H9 (cell line): ENCODE measurements at regions not wholly inside any gene's neighbourhood (a gene's known extent, or its start where the extent isn't known, plus 50 kb on each side); places are given as distances from the start of the nearest gene placed in this dataset.

Experiments
- DNase-seq: peaks from one replicate; pipeline ENCODE4 v3.0.0-alpha.2; 2017
- H2AFZ ChIP-seq: one replicate; pipeline ENCODE4 v1.6.1; 2013; ENCODE audit warnings: mild to moderate bottlenecking, low read length, control low read depth, moderate library complexity
- H2AK5ac ChIP-seq: 2 replicates; pipeline ENCODE4 v1.6.1; 2013; ENCODE audit warnings: low read length, control low read depth, mixed read lengths; ENCODE audit not compliant: insufficient read length
- H2BK120ac ChIP-seq: one replicate; pipeline ENCODE4 v1.6.1; 2013; ENCODE audit warnings: low read depth, mild to moderate bottlenecking, low read length, control low read depth, inconsistent platforms; ENCODE audit not compliant: poor library complexity, severe bottlenecking
- H2BK12ac ChIP-seq: 2 replicates; pipeline ENCODE4 v1.6.1; 2013; ENCODE audit warnings: low read length, control low read depth, mixed read lengths, low read depth; ENCODE audit not compliant: insufficient read length
- H2BK15ac ChIP-seq: 2 replicates; pipeline ENCODE4 v1.6.1; 2013; ENCODE audit warnings: low read depth, low read length, control low read depth
- H2BK20ac ChIP-seq: one replicate; pipeline ENCODE4 v1.6.1; 2013; ENCODE audit warnings: low read depth, mild to moderate bottlenecking, low read length, control low read depth, inconsistent platforms; ENCODE audit not compliant: poor library complexity, severe bottlenecking
- H2BK5ac ChIP-seq: 2 replicates; pipeline ENCODE4 v1.6.1; 2013; ENCODE audit warnings: low read length, control low read depth, mixed read lengths; ENCODE audit not compliant: insufficient read length
- H3K14ac ChIP-seq: 2 replicates; pipeline ENCODE4 v1.6.1; 2013; ENCODE audit warnings: low read length, control low read depth; ENCODE audit not compliant: insufficient read depth
- H3K18ac ChIP-seq: 2 replicates; pipeline ENCODE4 v1.6.1; 2013; ENCODE audit warnings: low read depth, mild to moderate bottlenecking, mixed read lengths, low read length, control low read depth; ENCODE audit not compliant: insufficient read length
- H3K23ac ChIP-seq: 2 replicates; pipeline ENCODE4 v1.6.1; 2013; ENCODE audit warnings: low read length, control low read depth, mixed read lengths, low read depth; ENCODE audit not compliant: insufficient read length
- H3K23me2 ChIP-seq: 2 replicates; pipeline ENCODE4 v1.6.1; 2013; ENCODE audit warnings: low read depth, mild to moderate bottlenecking, mixed read lengths, low read length, control low read depth; ENCODE audit not compliant: insufficient read length, poor library complexity, severe bottlenecking
- H3K27ac ChIP-seq: 2 replicates; pipeline ENCODE4 v1.5.1; 2013; ENCODE audit warnings: low read length, control low read depth, mixed read lengths, low read depth; ENCODE audit not compliant: insufficient read length
- H3K27me3 ChIP-seq: 2 replicates; pipeline ENCODE4 v1.6.1; 2013; ENCODE audit warnings: low read length, control low read depth, inconsistent platforms; ENCODE audit not compliant: insufficient read depth
- H3K4ac ChIP-seq: 2 replicates; pipeline ENCODE4 v1.6.1; 2013; ENCODE audit warnings: low read depth, mild to moderate bottlenecking, control low read depth, inconsistent platforms, low read length, moderate library complexity
- H3K4me1 ChIP-seq: 2 replicates; pipeline ENCODE4 v1.6.1; 2013; ENCODE audit warnings: low read length, control low read depth, inconsistent platforms; ENCODE audit not compliant: insufficient read depth
- H3K4me2 ChIP-seq: 2 replicates; pipeline ENCODE4 v1.6.1; 2013; ENCODE audit warnings: low read length, control low read depth, mixed read lengths; ENCODE audit not compliant: insufficient read length, insufficient read depth
- H3K56ac ChIP-seq: 2 replicates; pipeline ENCODE4 v1.6.1; 2013; ENCODE audit warnings: low read depth, mild to moderate bottlenecking, mixed read lengths, low read length, control low read depth; ENCODE audit not compliant: insufficient read length
- H3K79me1 ChIP-seq: 2 replicates; pipeline ENCODE4 v1.6.1; 2013; ENCODE audit warnings: low read depth, mild to moderate bottlenecking, moderate library complexity, low read length, control low read depth, inconsistent platforms; ENCODE audit not compliant: insufficient read depth, poor library complexity, severe bottlenecking
- H3K79me2 ChIP-seq: 2 replicates; pipeline ENCODE4 v1.6.1; 2013; ENCODE audit warnings: low read length, control low read depth, inconsistent platforms; ENCODE audit not compliant: insufficient read depth
- H3K9ac ChIP-seq: 2 replicates; pipeline ENCODE4 v1.6.1; 2013; ENCODE audit warnings: low read length, control low read depth, mixed read lengths; ENCODE audit not compliant: insufficient read length; ENCODE audit errors: extremely low read depth
- H3K9me3 ChIP-seq: one replicate; pipeline ENCODE4 v1.6.1; 2013; ENCODE audit warnings: low read depth, low read length, inconsistent platforms; ENCODE audit not compliant: control insufficient read depth
- H3T11ph ChIP-seq: one replicate; pipeline ENCODE4 v1.6.1; 2013; ENCODE audit warnings: mild to moderate bottlenecking, low read length, control low read depth, inconsistent platforms
- H4K20me1 ChIP-seq: one replicate; pipeline ENCODE4 v1.6.1; 2013; ENCODE audit not compliant: control insufficient read depth, insufficient read length, insufficient read depth
- H4K5ac ChIP-seq: 2 replicates; pipeline ENCODE4 v1.6.1; 2013; ENCODE audit warnings: low read depth, mild to moderate bottlenecking, mixed read lengths, low read length, control low read depth; ENCODE audit not compliant: insufficient read length
- H4K8ac ChIP-seq: replicated peaks from 2 replicates; pipeline ENCODE4 v1.6.1; 2013; ENCODE audit warnings: low read length, control low read depth, mixed read lengths, low read depth; ENCODE audit not compliant: insufficient read length
- H4K91ac ChIP-seq: 2 replicates; pipeline ENCODE4 v1.6.1; 2013; ENCODE audit warnings: low read depth, mild to moderate bottlenecking, moderate library complexity, mixed read lengths, low read length, control low read depth; ENCODE audit not compliant: insufficient read length
- H3K27ac Mint-ChIP-seq, 3 experiments: 2 replicates in 2 of 3; 3 replicates in 1 of 3; pipeline ENCODE4 v1.8.0; 2020 to 2021; ENCODE audit warnings: mixed read lengths in 3 of 3, mild to moderate bottlenecking in 1 of 3, moderate library complexity in 1 of 3
- H3K27me3 Mint-ChIP-seq: 2 replicates; pipeline ENCODE4 v1.8.0; 2021; ENCODE audit warnings: low read depth, mild to moderate bottlenecking, moderate library complexity, mixed read lengths
- H3K36me3 Mint-ChIP-seq, 3 experiments: 2 replicates in 2 of 3; 3 replicates in 1 of 3; pipeline ENCODE4 v1.8.0; 2020 to 2021; ENCODE audit warnings: low read depth in 3 of 3, mixed read lengths in 3 of 3; ENCODE audit not compliant: insufficient read depth in 1 of 3
- H3K4me1 Mint-ChIP-seq, 2 experiments: 2 replicates each; pipeline ENCODE4 v1.8.0; 2020; ENCODE audit warnings: mixed read lengths in 2 of 2
- H3K4me3 Mint-ChIP-seq, 2 experiments: 2 replicates in 1 of 2; 3 replicates in 1 of 2; pipeline ENCODE4 v1.8.0; 2020 to 2021; ENCODE audit warnings: mild to moderate bottlenecking in 2 of 2, mixed read lengths in 2 of 2, moderate library complexity in 1 of 2
- H3K9me3 Mint-ChIP-seq, 2 experiments: 2 replicates in 1 of 2; 3 replicates in 1 of 2; pipeline ENCODE4 v1.8.0; 2020; ENCODE audit warnings: mild to moderate bottlenecking in 2 of 2, mixed read lengths in 2 of 2, moderate library complexity in 1 of 2
- CTCF ChIP-seq: fragments of 200-600 bp; sonication (generic); conservative IDR thresholded peaks from 3 replicates; pipeline ENCODE4 v1.8.0; 2021; ENCODE audit warnings: antibody characterized with exemption, mild to moderate bottlenecking
- WGBS: extraction: QIAGEN DNeasy Blood & Tissue Kit; methylation state at CpG from one replicate; pipeline ENCODE4 v1.1.7; 2013; ENCODE audit warnings: missing lambda C conversion rate, low lambda C conversion rate, mixed read lengths; ENCODE audit not compliant: insufficient read length; ENCODE audit errors: extremely low coverage; 5-methylcytosine and 5-hydroxymethylcytosine counted together

GRCh38 chr16:48907906-48908634 is 298.1 kb upstream of the N4BP1 start:
- Histone ChIP-seq H4K91ac (no peak overlapping the region), H2BK15ac (no peak overlapping the region), H2AFZ (no peak overlapping the region), H2BK20ac (no peak overlapping the region), H3K23me2 (no peaks in the 10 kb centered on the region), H3K4me1 (no peaks in the 10 kb centered on the region; the same call in 1 of the 2 replicates), H4K20me1 (no peaks in the 10 kb centered on the region), H2BK120ac (no peak overlapping the region), H2BK12ac (no peak overlapping the region), H2BK5ac (no peak overlapping the region), H3K9ac (no peak overlapping the region), H2AK5ac (no peak overlapping the region), H3K9me3 (no peaks in the 10 kb centered on the region), H3K4ac (no peak overlapping the region), H4K5ac (no peak overlapping the region), H3K56ac (no peak overlapping the region), H3K27me3 (no peaks in the 10 kb centered on the region), H3K14ac (no peak overlapping the region; the same call in 1 of the 2 replicates), H3K27ac (no peak overlapping the region), H3K79me1 (no peaks in the 10 kb centered on the region), H3K18ac (no peak overlapping the region), H3K79me2 (no peaks in the 10 kb centered on the region), H3K4me2 (no peak overlapping the region), H3K23ac (no peak overlapping the region), H4K8ac (no peak overlapping the region), H3T11ph (no peak overlapping the region)
- H3K27me3 Mint-ChIP-seq = no peaks in the 10 kb centered on the region; the same call in 1 of the 2 replicates
- H3K4me3 Mint-ChIP-seq = no peak overlapping the region
- H3K9me3 Mint-ChIP-seq = no peaks in the 10 kb centered on the region
- H3K27ac Mint-ChIP-seq = no peak overlapping the region; a peak in 2 of 7 replicates
- no peak for DNase-seq
- no CpG with 5 or more reads among the region's 10 CpGs for WGBS
- H3K36me3 Mint-ChIP-seq = no peaks in the 10 kb centered on the region
- H3K4me1 Mint-ChIP-seq = peaks cover 26 to 30% of the 10 kb centered on the region in 2 experiments
- TF ChIP-seq CTCF = no peak
